ENCODE measurements at regions not wholly inside any gene's neighbourhood (a gene's known extent, or its start where the extent isn't known, plus 50 kb on each side); places are given as distances from the start of the nearest gene placed in this dataset.
A peak's percentile ranks its signal among the peaks of the same experiment; 100 is the strongest.

GRCh38 chr16:86396422-86396821 lies 113.9 kb upstream of the FOXF1 start:
- no peak for TF ChIP-seq CTCF (IDR thresholded peaks at IDR 0.05; ENCODE audit: insufficient read depth, low read length, missing control alignments)
- peak overlapping the region; percentile 44 for H3K4me3 ChIP-seq (ENCODE audit: low read depth, low read length)
- no peak for DNase-seq (ENCODE audit: low read depth, low spot score)
- CTCF ChIA-PET: interaction anchor here (0.9 to 1.1 kb wide), 4 partner anchors 8 to 323 kb away, joined by 3 to 5 read pairs (median 4); no protein-coding TSS in a partner anchor
- POLR2A ChIA-PET: interaction anchor here (1.1 to 1.4 kb wide), 4 partner anchors 9 to 42 kb away, joined by 3 to 4 read pairs (median 3); no protein-coding TSS in a partner anchor

- peak overlapping the region; percentile 44 for H3K4me3 ChIP-seq (ENCODE audit: low read depth, low read length)
- TF ChIP-seq CTCF (IDR thresholded peaks at IDR 0.05; ENCODE audit: insufficient read depth, low read length, missing control alignments): no peak
- peak; percentile 65 for DNase-seq (ENCODE audit: low read depth, low spot score)
- POLR2A ChIA-PET: interaction anchor here (1.1 to 1.4 kb wide), 4 partner anchors 9 to 43 kb away, joined by 3 to 4 read pairs (median 3); no protein-coding TSS in a partner anchor
- CTCF ChIA-PET: interaction anchor here (0.9 to 1.5 kb wide), 5 partner anchors 8 to 324 kb away, joined by 3 to 5 read pairs (median 3); no protein-coding TSS in a partner anchor
These were observed 113.4 kb upstream of the FOXF1 start for GRCh38 chr16:86396901-86397311.

GRCh38 chr16:86398201-86398600 lies 112.1 kb upstream of the FOXF1 start:
- ChIA-PET POLR2A (interaction anchor here (1.0 kb wide), 1 partner anchor 11 kb away, joined by 3 read pairs; no protein-coding TSS in a partner anchor), CTCF (interaction anchor here (1.1 to 1.5 kb wide), 3 partner anchors 8 to 58 kb away, joined by 3 to 4 read pairs (median 3); no protein-coding TSS in a partner anchor)
- no peak for TF ChIP-seq CTCF (IDR thresholded peaks at IDR 0.05; ENCODE audit: insufficient read depth, low read length, missing control alignments)
- DNase-seq (ENCODE audit: low read depth, low spot score): no peak
- H3K4me3 ChIP-seq (ENCODE audit: low read depth, low read length): no peak overlapping the region

DNA sequence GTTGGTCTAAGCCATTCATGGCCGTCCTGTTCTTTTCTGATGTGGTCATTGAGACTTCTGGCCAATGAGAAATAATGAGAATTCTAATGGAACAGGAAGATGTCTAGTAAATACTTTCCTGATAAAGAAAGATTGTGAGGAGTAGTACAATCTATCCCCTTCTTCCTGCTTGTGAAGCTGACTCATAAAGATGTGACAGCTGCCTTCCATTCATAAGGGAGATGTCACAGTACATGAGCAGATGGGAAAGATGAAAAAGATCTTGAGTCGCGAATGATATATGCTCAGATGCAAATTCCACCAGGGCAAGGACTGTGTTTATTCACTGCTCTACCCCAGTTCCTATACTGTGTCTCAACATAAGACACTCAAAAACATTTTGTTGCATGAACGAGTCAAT lies 111.7 kb upstream of the FOXF1 start:
- ChIA-PET CTCF (interaction anchor here (1.4 kb wide), 1 partner anchor 8 kb away, joined by 3 read pairs; no protein-coding TSS in a partner anchor), POLR2A (interaction anchor here (0.6 to 1.0 kb wide), 3 partner anchors 10 to 15 kb away, joined by 3 read pairs; no protein-coding TSS in a partner anchor)
- no peak for TF ChIP-seq CTCF (IDR thresholded peaks at IDR 0.05; ENCODE audit: insufficient read depth, low read length, missing control alignments)
- no peak for DNase-seq (ENCODE audit: low read depth, low spot score)
- no peak overlapping the region for H3K4me3 ChIP-seq (ENCODE audit: low read depth, low read length)

- no peak for DNase-seq (ENCODE audit: low read depth, low spot score)
- H3K4me3 ChIP-seq (ENCODE audit: low read depth, low read length): no peak overlapping the region
- ChIA-PET CTCF (interaction anchor here (0.8 to 0.9 kb wide), 2 partner anchors 14 kb away, joined by 3 read pairs; no protein-coding TSS in a partner anchor), POLR2A (no interaction called here)
- no peak for TF ChIP-seq CTCF (IDR thresholded peaks at IDR 0.05; ENCODE audit: insufficient read depth, low read length, missing control alignments)
These were observed 109.2 kb upstream of the FOXF1 start for GRCh38 chr16:86401126-86401525.

GRCh38 chr16:86403085-86403484 lies 107.2 kb upstream of the FOXF1 start:
- ChIA-PET CTCF (no interaction called here), POLR2A (no interaction called here)

More at GRCh38 chr16:86403085-86403484, 107.2 kb upstream of the FOXF1 start:
- H3K4me3 ChIP-seq (ENCODE audit: low read depth, low read length): no peak overlapping the region
- TF ChIP-seq CTCF (IDR thresholded peaks at IDR 0.05; ENCODE audit: insufficient read depth, low read length, missing control alignments): no peak
- no peak for DNase-seq (ENCODE audit: low read depth, low spot score)

Measured in AG04449 (cell line).